Progenitor cell of endocrine pancreas (in vitro differentiated cells): ENCODE measurements at regions not wholly inside any gene's neighbourhood (a gene's known extent, or its start where the extent isn't known, plus 50 kb on each side); places are given as distances from the start of the nearest gene placed in this dataset.
A peak's percentile ranks its signal among the peaks of the same experiment; 100 is the strongest.

Experiments
- DNase-seq: peaks from one replicate; pipeline ENCODE4 v3.0.0; 2021; ENCODE audit warnings: low spot score; ENCODE audit not compliant: unreplicated experiment
- H3K27ac Mint-ChIP-seq: 2 replicates; pipeline ENCODE4 v1.8.0; 2021; ENCODE audit warnings: mild to moderate bottlenecking, moderate library complexity, mixed read lengths
- H3K27me3 Mint-ChIP-seq: 2 replicates; pipeline ENCODE4 v1.8.0; 2021; ENCODE audit warnings: mixed read lengths
- H3K36me3 Mint-ChIP-seq: 2 replicates; pipeline ENCODE4 v1.8.0; 2022; ENCODE audit warnings: mixed read lengths; ENCODE audit not compliant: insufficient read depth
- H3K4me1 Mint-ChIP-seq: 2 replicates; pipeline ENCODE4 v1.8.0; 2021; ENCODE audit warnings: low read depth, mixed read lengths
- H3K4me3 Mint-ChIP-seq: 2 replicates; pipeline ENCODE4 v1.8.0; 2021; ENCODE audit warnings: low read depth, mild to moderate bottlenecking, moderate library complexity, mixed read lengths
- H3K9me3 Mint-ChIP-seq: 2 replicates; pipeline ENCODE4 v1.8.0; 2021; ENCODE audit warnings: low read depth, mixed read lengths
- TF ChIP-seq, protein P1 (sequence below): fragments of 200-600 bp; sonication (generic); IDR thresholded peaks from one replicate; pipeline ENCODE4 v1.5.0; 2021; ENCODE audit warnings: antibody characterized with exemption, mild to moderate bottlenecking; ENCODE audit not compliant: unreplicated experiment

DNA sequence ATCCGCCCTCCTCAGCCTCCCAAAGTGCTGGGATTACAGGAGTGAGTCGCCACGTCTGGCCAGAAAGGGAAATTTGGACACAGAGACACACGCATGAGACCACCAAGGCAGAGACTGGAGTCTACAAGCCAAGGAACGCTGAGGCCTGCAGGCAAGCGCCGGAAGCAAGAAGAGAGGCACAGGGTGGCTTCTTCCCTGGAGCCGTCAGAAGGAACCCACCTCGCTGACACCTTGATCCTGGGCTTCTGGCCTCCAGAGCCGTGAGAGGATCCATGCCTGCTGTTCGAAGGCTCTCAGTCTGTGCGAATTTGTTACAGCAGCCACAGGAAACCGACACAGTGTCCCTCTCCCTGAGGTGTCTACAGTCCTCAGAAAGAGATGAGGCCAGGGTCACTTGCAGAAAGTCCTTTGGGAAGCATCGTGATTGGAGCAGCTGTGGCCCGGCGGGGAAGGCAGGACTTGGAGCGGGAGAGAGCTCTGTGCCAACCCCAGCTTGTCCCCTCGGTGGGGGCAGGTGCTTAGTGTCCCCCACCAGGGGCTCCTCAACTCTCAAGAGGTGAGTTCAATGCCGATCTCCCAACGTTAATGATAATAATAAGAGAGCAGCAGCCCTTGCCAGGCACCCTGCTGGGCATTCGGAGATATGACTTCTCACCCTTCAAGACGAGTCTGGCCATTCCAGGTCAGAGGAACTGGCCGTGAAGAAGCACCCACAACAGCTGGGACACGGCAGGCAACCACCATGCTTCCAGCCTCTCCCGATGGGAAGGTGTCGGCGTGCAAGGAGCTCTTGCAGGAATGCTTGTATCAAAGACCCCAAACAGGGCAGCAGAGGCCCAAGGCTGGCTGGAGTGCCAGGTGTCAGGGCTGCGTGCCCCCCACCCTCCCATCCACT lies 68.4 kb upstream of the TNRC6C start:
- TF ChIP-seq, protein P1, sequence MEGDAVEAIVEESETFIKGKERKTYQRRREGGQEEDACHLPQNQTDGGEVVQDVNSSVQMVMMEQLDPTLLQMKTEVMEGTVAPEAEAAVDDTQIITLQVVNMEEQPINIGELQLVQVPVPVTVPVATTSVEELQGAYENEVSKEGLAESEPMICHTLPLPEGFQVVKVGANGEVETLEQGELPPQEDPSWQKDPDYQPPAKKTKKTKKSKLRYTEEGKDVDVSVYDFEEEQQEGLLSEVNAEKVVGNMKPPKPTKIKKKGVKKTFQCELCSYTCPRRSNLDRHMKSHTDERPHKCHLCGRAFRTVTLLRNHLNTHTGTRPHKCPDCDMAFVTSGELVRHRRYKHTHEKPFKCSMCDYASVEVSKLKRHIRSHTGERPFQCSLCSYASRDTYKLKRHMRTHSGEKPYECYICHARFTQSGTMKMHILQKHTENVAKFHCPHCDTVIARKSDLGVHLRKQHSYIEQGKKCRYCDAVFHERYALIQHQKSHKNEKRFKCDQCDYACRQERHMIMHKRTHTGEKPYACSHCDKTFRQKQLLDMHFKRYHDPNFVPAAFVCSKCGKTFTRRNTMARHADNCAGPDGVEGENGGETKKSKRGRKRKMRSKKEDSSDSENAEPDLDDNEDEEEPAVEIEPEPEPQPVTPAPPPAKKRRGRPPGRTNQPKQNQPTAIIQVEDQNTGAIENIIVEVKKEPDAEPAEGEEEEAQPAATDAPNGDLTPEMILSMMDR: peak; percentile 19
- Mint-ChIP-seq H3K4me1 (peaks cover 5% of the 10 kb centered on the region), H3K27me3 (peaks cover 58% of the 10 kb centered on the region), H3K36me3 (no peaks in the 10 kb centered on the region), H3K27ac (no peak overlapping the region), H3K4me3 (no peak overlapping the region), H3K9me3 (no peaks in the 10 kb centered on the region)
- DNase-seq: no peak

DNA sequence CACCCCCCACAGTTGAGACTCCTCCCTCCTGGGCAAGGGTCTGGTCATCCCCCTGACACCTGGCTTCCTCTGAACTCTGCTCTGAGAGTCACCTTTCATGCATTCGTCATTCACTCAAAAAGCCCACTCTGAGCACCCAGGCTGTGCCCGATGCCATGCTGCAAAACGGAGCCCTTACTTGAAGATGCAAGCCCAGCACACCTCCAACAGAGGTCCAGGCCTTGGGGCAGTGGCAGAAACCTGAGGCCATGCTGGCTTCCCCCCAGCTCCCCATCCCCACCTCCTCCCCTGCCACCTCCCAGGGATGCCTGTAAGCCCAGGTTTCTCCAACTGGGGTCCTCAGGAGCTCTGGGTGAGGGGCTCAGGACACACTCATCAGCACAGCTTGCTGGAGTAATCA lies 67.7 kb upstream of the TNRC6C start:
- H3K4me1 Mint-ChIP-seq: peaks cover 5% of the 10 kb centered on the region

DNA sequence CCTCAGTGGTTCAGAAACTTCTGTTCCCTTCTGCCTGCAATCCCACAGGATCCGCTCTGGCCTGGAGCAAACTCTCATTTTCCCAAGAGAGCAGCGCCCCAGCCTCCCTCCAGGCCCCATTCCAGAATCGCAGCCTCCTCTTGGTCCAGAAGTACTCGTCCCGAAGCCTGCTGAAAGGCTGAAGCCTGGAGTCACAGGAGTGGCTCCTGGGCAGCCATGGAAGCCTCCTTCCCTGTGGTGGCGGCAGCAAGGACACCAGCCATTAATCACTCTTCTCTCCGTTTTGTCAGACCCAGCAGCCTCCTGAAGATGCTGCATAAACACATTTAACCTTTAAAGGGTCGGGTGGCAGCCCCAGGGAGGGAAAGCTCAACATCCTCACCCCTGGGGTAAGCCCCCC lies 66.9 kb upstream of the TNRC6C start:
- DNase-seq: no peak
- TF ChIP-seq, protein P1: no peak
- H3K9me3 Mint-ChIP-seq: no peaks in the 10 kb centered on the region
- peaks cover 5% of the 10 kb centered on the region for H3K4me1 Mint-ChIP-seq
- H3K4me3 Mint-ChIP-seq: no peak overlapping the region
- H3K27me3 Mint-ChIP-seq: peaks cover 47% of the 10 kb centered on the region
- H3K27ac Mint-ChIP-seq: peak overlapping the region; percentile 82
- H3K36me3 Mint-ChIP-seq: no peaks in the 10 kb centered on the region

More for the DNA sequence above, 67.7 kb upstream of the TNRC6C start:
- Mint-ChIP-seq H3K27ac (no peak overlapping the region), H3K4me3 (no peak overlapping the region), H3K36me3 (no peaks in the 10 kb centered on the region), H3K9me3 (no peaks in the 10 kb centered on the region), H3K27me3 (peaks cover 55% of the 10 kb centered on the region)
- DNase-seq: no peak
- TF ChIP-seq, protein P1: no peak

DNA sequence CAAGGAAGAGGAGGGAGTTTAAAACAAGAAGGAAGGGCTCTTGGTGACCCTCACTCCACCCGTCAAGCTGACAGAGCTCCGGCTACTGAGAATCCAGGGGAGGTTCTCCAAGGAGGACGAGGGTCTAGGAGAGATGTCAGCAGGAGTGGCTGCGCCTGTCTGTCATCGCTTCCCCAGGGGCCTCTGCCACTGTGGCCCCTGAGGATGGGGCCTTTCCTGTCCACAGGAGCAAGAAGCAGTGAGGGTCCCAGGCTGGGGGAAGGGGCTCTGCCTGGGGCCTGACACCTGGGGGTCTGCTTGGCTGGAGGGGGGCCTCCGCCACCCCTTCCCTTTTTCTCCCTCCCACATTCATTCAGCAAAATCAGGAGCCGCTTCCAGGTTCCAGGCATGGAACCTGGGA lies 66.5 kb upstream of the TNRC6C start:
- DNase-seq: no peak

DNA sequence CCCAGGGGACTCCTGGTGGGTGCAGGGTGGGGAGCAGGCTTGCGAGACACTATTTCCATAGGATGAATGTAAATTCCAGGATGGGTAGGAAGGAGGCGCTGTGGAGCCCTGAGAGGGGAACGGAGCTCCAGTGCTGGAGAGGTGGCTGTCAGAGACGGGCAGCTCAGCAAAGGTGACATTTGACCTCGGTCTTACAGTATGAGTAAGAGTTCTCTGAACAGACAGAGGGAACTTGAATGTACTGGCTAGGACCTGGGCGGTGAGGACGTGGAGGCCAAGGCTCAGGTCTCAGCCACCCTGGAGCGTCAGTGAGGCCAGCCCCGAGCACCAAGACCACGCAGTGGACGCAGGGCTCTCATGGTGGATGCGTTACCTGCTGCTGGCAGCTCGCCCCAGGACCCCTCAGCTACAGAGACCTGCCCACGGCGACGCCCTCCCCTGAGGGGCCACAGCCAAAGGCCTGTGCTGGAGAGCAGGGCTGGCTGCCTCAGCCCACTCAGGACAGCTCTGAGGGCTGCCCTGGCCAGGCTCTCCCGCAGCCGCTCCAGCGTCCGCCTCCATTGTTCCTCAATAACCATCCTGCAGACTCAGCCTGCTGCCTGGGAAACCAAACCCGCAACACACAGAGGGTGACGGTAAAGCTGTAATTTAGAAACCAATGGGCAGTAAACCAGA lies 65.9 kb upstream of the TNRC6C start:
- Mint-ChIP-seq H3K27ac (no peak overlapping the region), H3K9me3 (no peaks in the 10 kb centered on the region), H3K4me3 (no peak overlapping the region), H3K4me1 (peaks cover 2% of the 10 kb centered on the region), H3K27me3 (peaks cover 37% of the 10 kb centered on the region), H3K36me3 (no peaks in the 10 kb centered on the region)
- DNase-seq: peak; percentile 34
- TF ChIP-seq, protein P1: peak; percentile 55

More for the DNA sequence above, 66.5 kb upstream of the TNRC6C start:
- peaks cover 5% of the 10 kb centered on the region for H3K4me1 Mint-ChIP-seq
- H3K27ac Mint-ChIP-seq: peak overlapping the region; percentile 82
- H3K4me3 Mint-ChIP-seq: no peak overlapping the region
- H3K36me3 Mint-ChIP-seq: no peaks in the 10 kb centered on the region
- TF ChIP-seq, protein P1: no peak
- peaks cover 43% of the 10 kb centered on the region for H3K27me3 Mint-ChIP-seq
- H3K9me3 Mint-ChIP-seq: no peaks in the 10 kb centered on the region
